H1 (cell line): ENCODE measurements at regions not wholly inside any gene's neighbourhood (a gene's known extent, or its start where the extent isn't known, plus 50 kb on each side); places are given as distances from the start of the nearest gene placed in this dataset.

Experiments
- CTCF ChIA-PET: fragments of 300-600 bp; sonication (Branson Sonifier 250); formaldehyde crosslinking; loops from one replicate; lab custom pipeline; 2021; ENCODE audit not compliant: partially characterized antibody; lab: Charles Lee
- POLR2A ChIA-PET: fragments of 300-600 bp; sonication (Branson Sonifier 250); formaldehyde crosslinking; loops from one replicate; lab custom pipeline; 2021; ENCODE audit warnings: inconsistent platforms; ENCODE audit not compliant: partially characterized antibody; lab: Charles Lee
- DNase-seq, 2 experiments: peaks; one replicate each; pipeline versions ENCODE4 v3.0.0 to v3.0.0-alpha.2; 2010 to 2022; ENCODE audit warnings: low spot score in 2 of 2, low read depth in 1 of 2, mixed read lengths in 1 of 2
- FAIRE-seq: peaks from 2 replicates; lab custom pipeline; 2011; peaks lifted over from hg19 to GRCh38; lab: Jason Lieb, UNC
- H2AFZ ChIP-seq: 2 replicates; pipeline ENCODE4 v1.8.1; 2012; ENCODE audit warnings: low read length, inconsistent platforms
- H2AK5ac ChIP-seq: 2 replicates; pipeline ENCODE4 v1.6.1; 2013; ENCODE audit warnings: low read depth, low read length
- H2BK120ac ChIP-seq: replicated peaks from 2 replicates; pipeline ENCODE3; 2013; ENCODE audit warnings: low read depth, low read length, inconsistent platforms
- H2BK12ac ChIP-seq: 2 replicates; pipeline ENCODE4 v1.6.1; 2013; ENCODE audit warnings: low read depth, low read length
- H2BK15ac ChIP-seq: 2 replicates; pipeline ENCODE4 v1.6.1; 2013; ENCODE audit warnings: low read length
- H2BK20ac ChIP-seq: 2 replicates; pipeline ENCODE4 v1.6.1; 2013; ENCODE audit warnings: low read length
- H2BK5ac ChIP-seq: 2 replicates; pipeline ENCODE4 v1.6.1; 2013; ENCODE audit warnings: low read depth, low read length
- H3K14ac ChIP-seq: 2 replicates; pipeline ENCODE4 v1.6.1; 2013; ENCODE audit warnings: inconsistent platforms; ENCODE audit not compliant: insufficient read length
- H3K18ac ChIP-seq: 2 replicates; pipeline ENCODE4 v1.6.1; 2013; ENCODE audit warnings: low read length; ENCODE audit errors: extremely low read depth
- H3K23ac ChIP-seq: 2 replicates; pipeline ENCODE4 v1.6.1; 2013; ENCODE audit warnings: inconsistent platforms; ENCODE audit not compliant: insufficient read length
- H3K23me2 ChIP-seq: 2 replicates; pipeline ENCODE4 v1.6.1; 2013; ENCODE audit warnings: low read depth, low read length
- H3K27ac ChIP-seq: 2 replicates; pipeline ENCODE4 v1.6.1; 2011; ENCODE audit warnings: low read depth, low read length, inconsistent platforms
- H3K27me3 ChIP-seq, 4 experiments: replicated peaks in 1 of 4; 1 replicate in 1 of 4; 2 replicates in 3 of 4; pipeline versions ENCODE4 v1.6.1 to v1.8.1; 2011 to 2013; ENCODE audit warnings: low read length in 3 of 4, mild to moderate bottlenecking in 3 of 4, inconsistent platforms in 2 of 4, mixed read lengths in 2 of 4, moderate library complexity in 1 of 4; ENCODE audit not compliant: control insufficient read depth in 3 of 4, insufficient read depth in 3 of 4; ENCODE audit errors: extremely low read depth in 1 of 4
- H3K36me3 ChIP-seq, 4 experiments: 2 replicates each; pipeline versions ENCODE4 v1.6.1 to v1.8.1; 2011 to 2013; ENCODE audit warnings: mild to moderate bottlenecking in 4 of 4, low read length in 3 of 4, moderate library complexity in 2 of 4, control low read depth in 1 of 4, inconsistent platforms in 1 of 4; ENCODE audit not compliant: insufficient read depth in 4 of 4, control insufficient read depth in 2 of 4
- H3K4ac ChIP-seq: replicated peaks from 2 replicates; pipeline ENCODE3; 2013; ENCODE audit warnings: low read length, low read depth, mixed read lengths, inconsistent platforms; ENCODE audit not compliant: insufficient read length
- H3K4me1 ChIP-seq, 4 experiments: replicated peaks in 1 of 4; 1 replicate in 1 of 4; 2 replicates in 3 of 4; pipeline versions ENCODE4 v1.6.1 to v1.8.1; 2011 to 2013; ENCODE audit warnings: low read length in 3 of 4, inconsistent platforms in 2 of 4, mixed read lengths in 1 of 4; ENCODE audit not compliant: insufficient read depth in 4 of 4, control insufficient read depth in 3 of 4
- H3K4me2 ChIP-seq, 2 experiments: 2 replicates each; pipeline versions ENCODE4 v1.6.1 to v1.8.1; 2011 to 2013; ENCODE audit warnings: low read depth in 2 of 2, low read length in 2 of 2, control low read depth in 1 of 2, inconsistent platforms in 1 of 2, mild to moderate bottlenecking in 1 of 2; ENCODE audit not compliant: insufficient read depth in 1 of 2
- H3K4me3 ChIP-seq, 4 experiments: fragments of 200-600, 300-600 bp in 1 of 4; sonication (generic), shearing (Covaris generic), sonication (Bioruptor Twin) in 1 of 4; 2 replicates each; pipeline versions ENCODE4 v1.5.1 to v1.8.1; 2011 to 2016; ENCODE audit warnings: low read length in 4 of 4, low read depth in 3 of 4, control low read depth in 2 of 4, inconsistent platforms in 2 of 4, mild to moderate bottlenecking in 2 of 4, mixed read lengths in 1 of 4, moderate library complexity in 1 of 4; ENCODE audit not compliant: insufficient read depth in 2 of 4; ENCODE audit errors: extremely low read depth in 1 of 4
- H3K56ac ChIP-seq: replicated peaks from 2 replicates; pipeline ENCODE3; 2013; ENCODE audit warnings: low read depth, mild to moderate bottlenecking, mixed read lengths, low read length, inconsistent platforms; ENCODE audit not compliant: insufficient read length
- H3K79me1 ChIP-seq: 2 replicates; pipeline ENCODE4 v1.6.1; 2013; ENCODE audit warnings: low read depth, low read length, control low read depth
- H3K79me2 ChIP-seq, 2 experiments: 2 replicates each; pipeline versions ENCODE4 v1.6.1 to v1.8.1; 2012 to 2013; ENCODE audit warnings: low read length in 2 of 2, mild to moderate bottlenecking in 2 of 2, inconsistent platforms in 1 of 2; ENCODE audit not compliant: insufficient read depth in 2 of 2, control insufficient read depth in 1 of 2
- H3K9ac ChIP-seq, 4 experiments: replicated peaks in 1 of 4; 1 replicate in 1 of 4; 2 replicates in 3 of 4; pipeline versions ENCODE4 v1.6.1 to v1.8.1; 2011 to 2013; ENCODE audit warnings: low read depth in 3 of 4, low read length in 3 of 4, control low read depth in 2 of 4, mild to moderate bottlenecking in 2 of 4, moderate library complexity in 2 of 4, inconsistent platforms in 1 of 4; ENCODE audit errors: extremely low read depth in 1 of 4
- H3K9me3 ChIP-seq, 2 experiments: 2 replicates each; pipeline versions ENCODE4 v1.6.1 to v1.8.1; 2012 to 2013; ENCODE audit warnings: mild to moderate bottlenecking in 2 of 2, moderate library complexity in 2 of 2, control low read depth in 1 of 2, inconsistent platforms in 1 of 2, low read depth in 1 of 2, low read length in 1 of 2, mixed read lengths in 1 of 2; ENCODE audit not compliant: insufficient read depth in 2 of 2
- H4K20me1 ChIP-seq, 2 experiments: replicated peaks in 1 of 2; 2 replicates each; pipeline versions ENCODE3 to v1.8.1; 2011 to 2013; ENCODE audit warnings: inconsistent platforms in 2 of 2, low read length in 2 of 2, mild to moderate bottlenecking in 1 of 2; ENCODE audit not compliant: insufficient read depth in 2 of 2, control insufficient read depth in 1 of 2
- H4K5ac ChIP-seq: 2 replicates; pipeline ENCODE4 v1.6.1; 2013; ENCODE audit warnings: low read length, low read depth, mixed read lengths, inconsistent platforms; ENCODE audit not compliant: insufficient read length
- H4K8ac ChIP-seq: 2 replicates; pipeline ENCODE4 v1.8.0; 2013; ENCODE audit warnings: mild to moderate bottlenecking, moderate library complexity, low read length, inconsistent platforms; ENCODE audit not compliant: insufficient read depth; ENCODE audit errors: extremely low read depth
- H4K91ac ChIP-seq: replicated peaks from 2 replicates; pipeline ENCODE3; 2013; ENCODE audit warnings: low read length, mixed read lengths, inconsistent platforms; ENCODE audit not compliant: insufficient read length
- HDAC6 ChIP-seq: IDR thresholded peaks from one replicate; pipeline ENCODE4 v1.7.1; 2012; ENCODE audit warnings: low read depth, mild to moderate bottlenecking, inconsistent platforms, low read length, moderate library complexity
- RAD21 ChIP-seq, 2 experiments: IDR thresholded peaks in 1 of 2; conservative IDR thresholded peaks in 1 of 2; 2 replicates each; pipeline ENCODE4 v1.6.1; 2011; ENCODE audit warnings: low read depth in 2 of 2, low read length in 2 of 2, improper control_type of control experiment in 1 of 2, inconsistent platforms in 1 of 2, mild to moderate bottlenecking in 1 of 2, moderate library complexity in 1 of 2
- RXRA ChIP-seq: IDR thresholded peaks from 2 replicates; pipeline ENCODE4 v1.6.1; 2011; ENCODE audit warnings: low read depth, mild to moderate bottlenecking, low read length, moderate library complexity; ENCODE audit not compliant: insufficient read depth
- SAP30 ChIP-seq: fragments of 300-600 bp; sonication (generic); IDR thresholded peaks from 2 replicates; pipeline ENCODE4 v1.7.1; 2012; ENCODE audit warnings: low read length, moderate library complexity, mild to moderate bottlenecking, inconsistent platforms; ENCODE audit not compliant: insufficient read depth, insufficient replicate concordance
- SRF ChIP-seq: IDR thresholded peaks from 2 replicates; pipeline ENCODE4 v1.6.1; 2011; ENCODE audit warnings: mild to moderate bottlenecking, low read depth, low read length, moderate library complexity
- TAF7 ChIP-seq: optimal IDR thresholded peaks from 2 replicates; pipeline ENCODE3; 2011; ENCODE audit warnings: low read depth, mild to moderate bottlenecking, inconsistent platforms, low read length, moderate library complexity, borderline replicate concordance
- TEAD4 ChIP-seq: IDR thresholded peaks from 2 replicates; pipeline ENCODE4 v1.6.1; 2012; ENCODE audit warnings: low read depth, low read length, inconsistent platforms, mixed read lengths
- WGBS, 2 experiments: shearing (Covaris generic) in 1 of 2; methylation state at CpG; one replicate each; pipeline versions ENCODE4 v1.1.6 to v1.1.7; 2013 to 2015; ENCODE audit warnings: low lambda C conversion rate in 2 of 2, mixed read lengths in 2 of 2, inconsistent platforms in 1 of 2, low coverage in 1 of 2, missing lambda C conversion rate in 1 of 2; ENCODE audit not compliant: insufficient replicate concordance in 2 of 2, insufficient coverage in 1 of 2, insufficient read length in 1 of 2; ENCODE audit errors: extremely low coverage in 1 of 2, missing lambda C conversion rate in 1 of 2; 5-methylcytosine and 5-hydroxymethylcytosine counted together

DNA sequence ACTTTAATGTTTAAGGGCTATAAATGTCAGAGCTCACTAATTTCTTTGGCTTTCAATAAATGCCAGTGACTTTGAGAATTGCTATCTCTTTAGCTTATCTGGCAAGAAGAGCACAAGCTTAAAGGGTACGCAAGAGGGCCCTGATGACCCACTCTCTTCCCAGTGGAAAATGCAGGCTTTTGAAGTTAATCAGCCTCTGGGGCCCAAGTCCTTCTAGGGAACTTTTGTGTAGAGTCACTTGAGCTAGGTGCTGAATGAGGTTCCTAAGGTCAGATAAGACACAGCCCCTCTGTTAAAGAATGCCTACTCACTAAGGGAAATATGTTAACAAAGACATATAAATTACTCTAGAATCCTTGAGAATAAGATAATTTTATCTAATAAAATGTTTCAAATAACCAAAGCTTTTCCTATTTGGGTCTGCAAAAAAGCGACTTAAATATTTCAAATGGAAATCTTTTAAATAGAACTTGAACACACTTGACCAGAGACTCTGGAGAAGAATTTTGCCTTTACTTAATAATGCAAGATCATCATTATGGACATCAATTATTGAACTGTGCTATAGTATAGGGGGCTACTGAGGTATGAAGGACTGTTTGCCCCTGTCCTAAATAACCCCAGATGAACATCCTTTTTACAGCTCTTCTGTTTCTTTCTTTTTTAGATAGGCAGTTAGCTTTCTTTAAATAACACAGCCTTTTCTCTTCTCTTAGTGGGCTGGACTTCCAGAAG, 430.1 kb downstream of the GBA3 start:
- Histone ChIP-seq H4K8ac (no peak overlapping the region), H2BK120ac (no peak overlapping the region), H4K20me1 (no peaks in the 10 kb centered on the region), H2BK15ac (no peak overlapping the region), H2AK5ac (no peak overlapping the region), H3K4me1 (peaks cover 0 to 3% (median 0%) of the 10 kb centered on the region in 4 experiments; a peak in 1 of 7 replicates), H3K79me2 (no peaks in the 10 kb centered on the region), H3K79me1 (no peaks in the 10 kb centered on the region), H3K56ac (no peak overlapping the region), H3K4me2 (no peak overlapping the region), H3K27ac (no peak overlapping the region), H2BK5ac (no peak overlapping the region), H3K23ac (no peak overlapping the region), H4K5ac (no peak overlapping the region), H3K4ac (no peak overlapping the region), H2AFZ (no peak overlapping the region), H4K91ac (no peak overlapping the region), H3K18ac (no peak overlapping the region), H3K23me2 (no peaks in the 10 kb centered on the region), H3K14ac (no peak overlapping the region), H3K9me3 (no peaks in the 10 kb centered on the region), H2BK20ac (no peak overlapping the region), H3K36me3 (no peaks in the 10 kb centered on the region), H2BK12ac (no peak overlapping the region), H3K27me3 (peaks cover 0 to 1% (median 0%) of the 10 kb centered on the region in 4 experiments; a peak in 1 of 7 replicates), H3K4me3 (no peak overlapping the region), H3K9ac (no peak overlapping the region)
- CTCF ChIA-PET: interaction anchor here (0.9 to 1.4 kb wide), 5 partner anchors 8 to 64 kb away, joined by 3 to 5 read pairs (median 3); no protein-coding TSS in a partner anchor
- WGBS, 2 experiments: 87% methylated on average over 2 of the region's 2 CpGs; no CpG with 5 or more reads in 1 of the 2 experiments
- TF ChIP-seq SRF (no peak), SAP30 (no peak), TAF7 (no peak), RXRA (no peak), RAD21 (IDR thresholded peaks at IDR 0.05 in 1 of 2, conservative IDR thresholded peaks at IDR 0.05 in 1 of 2; ENCODE audit: low read depth in 2 of 2, low read length in 2 of 2) (no peak), TEAD4 (no peak), HDAC6 (no peak)
- POLR2A ChIA-PET: no interaction called here
- no peak for DNase-seq
- no peak for FAIRE-seq
